SU-DHL-6 (cell line): ENCODE measurements at regions not wholly inside any gene's neighbourhood (a gene's known extent, or its start where the extent isn't known, plus 50 kb on each side); places are given as distances from the start of the nearest gene placed in this dataset.

Experiments
- CTCF ChIP-seq: fragments of 200-600 bp; sonication (generic); IDR thresholded peaks from one replicate; pipeline ENCODE4 v1.5.1; 2017; ENCODE audit warnings: antibody characterized with exemption, mild to moderate bottlenecking, low read length, moderate library complexity; ENCODE audit not compliant: insufficient read depth, poor library complexity, severe bottlenecking
- EZH2phosphoT487 ChIP-seq: fragments of 200-600 bp; sonication (generic), shearing (Covaris generic); conservative IDR thresholded peaks from 2 replicates; pipeline ENCODE4 v1.6.1; 2018; ENCODE audit warnings: mild to moderate bottlenecking, antibody characterized with exemption, low read length, moderate library complexity, mixed read lengths

DNA sequence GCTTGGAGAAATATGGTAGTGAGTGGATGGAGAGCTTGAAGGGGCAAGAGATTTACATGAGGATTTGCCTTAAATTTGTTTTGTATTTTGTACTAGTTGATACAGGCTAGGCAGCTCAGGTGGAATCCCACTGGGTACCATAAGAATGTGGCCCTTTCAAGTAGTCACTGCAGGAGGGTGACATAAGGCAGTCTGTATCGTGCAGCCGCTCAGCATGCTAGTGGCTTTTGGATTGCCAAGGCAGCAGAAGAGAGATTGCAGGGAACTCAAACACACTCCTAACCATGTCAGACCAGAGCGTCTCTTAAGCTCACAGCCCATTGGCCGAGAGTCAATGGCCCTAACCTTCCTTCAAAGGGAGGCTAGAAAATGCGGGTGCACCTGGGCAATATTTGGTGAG, 420.0 kb downstream of the ADGRL2 start:
- no peak for TF ChIP-seq CTCF
- TF ChIP-seq EZH2phosphoT487, result no peak
